Effector memory CD4-positive, alpha-beta T cell (primary cell): ENCODE measurements at regions not wholly inside any gene's neighbourhood (a gene's known extent, or its start where the extent isn't known, plus 50 kb on each side); places are given as distances from the start of the nearest gene placed in this dataset.

ENCODE experiments used
- DNase-seq, 3 donors: peaks; one replicate each; pipeline ENCODE4 v3.0.0-alpha.2; 2020
- H3K27ac ChIP-seq: 2 replicates; pipeline ENCODE4 v1.7.0; 2013; ENCODE audit warnings: mild to moderate bottlenecking, low read length, moderate library complexity; ENCODE audit not compliant: insufficient read depth, poor library complexity, severe bottlenecking
- H3K27me3 ChIP-seq: replicated peaks from 2 replicates; pipeline ENCODE4 v1.7.0; 2013; ENCODE audit warnings: mild to moderate bottlenecking, low read length; ENCODE audit not compliant: insufficient read depth, control insufficient read depth, poor library complexity, severe bottlenecking
- H3K36me3 ChIP-seq: 2 replicates; pipeline ENCODE4 v1.7.0; 2013; ENCODE audit warnings: mild to moderate bottlenecking, low read length, moderate library complexity; ENCODE audit not compliant: control insufficient read depth, insufficient read depth
- H3K4me1 ChIP-seq: 2 replicates; pipeline ENCODE4 v1.7.0; 2013; ENCODE audit warnings: low read length, mild to moderate bottlenecking; ENCODE audit not compliant: control insufficient read depth, insufficient read depth, poor library complexity, severe bottlenecking
- H3K4me3 ChIP-seq: 2 replicates; pipeline ENCODE4 v1.7.0; 2013; ENCODE audit warnings: low read length, low read depth, mild to moderate bottlenecking; ENCODE audit not compliant: insufficient read depth, poor library complexity, severe bottlenecking
- H3K9me3 ChIP-seq: 2 replicates; pipeline ENCODE4 v1.7.0; 2013; ENCODE audit warnings: mild to moderate bottlenecking, low read length, moderate library complexity; ENCODE audit not compliant: control insufficient read depth

DNA sequence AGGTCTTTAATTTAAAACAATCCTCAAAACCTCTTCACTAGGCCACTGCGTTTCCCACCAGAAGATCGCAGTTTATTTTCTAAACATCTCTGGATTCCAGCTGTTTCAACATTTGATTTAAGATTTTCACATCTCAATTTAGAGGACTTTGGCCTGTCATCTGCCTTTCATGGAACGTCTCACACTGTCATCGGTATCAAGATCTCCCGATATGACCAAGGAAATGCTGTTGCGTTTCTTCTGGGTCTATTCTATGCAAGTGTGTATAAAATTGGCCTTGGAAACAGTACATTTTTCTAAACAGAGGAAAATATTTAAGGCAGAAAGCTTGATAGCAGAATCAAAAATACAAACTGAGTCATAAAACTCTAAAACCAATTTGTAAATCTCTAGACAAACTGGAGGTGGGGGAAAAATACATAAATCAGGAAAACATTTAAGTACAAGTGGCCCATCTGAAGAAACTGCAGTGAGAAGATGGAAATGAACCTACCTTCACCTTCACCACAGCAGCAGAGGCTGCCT lies 53.6 kb upstream of the SIMC1 start:
- no peaks in the 10 kb centered on the region for H3K9me3 ChIP-seq
- no peaks in the 10 kb centered on the region for H3K27me3 ChIP-seq
- H3K27ac ChIP-seq = no peak overlapping the region
- no peaks in the 10 kb centered on the region for H3K36me3 ChIP-seq
- no peak for DNase-seq
- H3K4me1 ChIP-seq = no peaks in the 10 kb centered on the region
- H3K4me3 ChIP-seq = no peak overlapping the region

GRCh38 chr5:176185133-176185733 lies 53.0 kb upstream of the SIMC1 start:
- no peaks in the 10 kb centered on the region for H3K27me3 ChIP-seq

DNA sequence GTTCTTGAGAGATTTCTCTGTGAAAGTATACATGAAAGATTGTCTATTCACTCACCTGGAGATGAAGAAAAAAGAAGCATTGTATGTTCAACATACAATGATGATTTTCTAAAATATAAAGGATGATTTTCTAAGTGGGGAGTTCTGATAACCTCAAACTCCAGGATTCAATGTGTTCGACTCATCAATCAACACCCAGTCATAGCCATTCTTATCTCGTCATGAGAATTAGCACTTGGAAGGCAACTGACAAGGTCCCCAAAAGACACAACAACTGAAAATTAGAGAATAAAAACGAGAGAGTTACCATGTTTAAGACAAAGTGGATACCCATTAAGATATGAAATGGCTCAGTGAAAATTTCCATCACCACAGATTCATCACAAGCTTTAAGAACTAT lies 52.1 kb upstream of the SIMC1 start:
- H3K9me3 ChIP-seq = no peaks in the 10 kb centered on the region
- H3K27me3 ChIP-seq = no peaks in the 10 kb centered on the region
- H3K27ac ChIP-seq = no peak overlapping the region
- no peak for DNase-seq
- H3K4me3 ChIP-seq = no peak overlapping the region
- H3K36me3 ChIP-seq = no peaks in the 10 kb centered on the region
- no peaks in the 10 kb centered on the region for H3K4me1 ChIP-seq

More at GRCh38 chr5:176185133-176185733, 53.0 kb upstream of the SIMC1 start:
- Histone ChIP-seq H3K27ac (no peak overlapping the region), H3K4me3 (no peak overlapping the region), H3K36me3 (no peaks in the 10 kb centered on the region), H3K4me1 (no peaks in the 10 kb centered on the region), H3K9me3 (no peaks in the 10 kb centered on the region)
- DNase-seq = no peak

DNA sequence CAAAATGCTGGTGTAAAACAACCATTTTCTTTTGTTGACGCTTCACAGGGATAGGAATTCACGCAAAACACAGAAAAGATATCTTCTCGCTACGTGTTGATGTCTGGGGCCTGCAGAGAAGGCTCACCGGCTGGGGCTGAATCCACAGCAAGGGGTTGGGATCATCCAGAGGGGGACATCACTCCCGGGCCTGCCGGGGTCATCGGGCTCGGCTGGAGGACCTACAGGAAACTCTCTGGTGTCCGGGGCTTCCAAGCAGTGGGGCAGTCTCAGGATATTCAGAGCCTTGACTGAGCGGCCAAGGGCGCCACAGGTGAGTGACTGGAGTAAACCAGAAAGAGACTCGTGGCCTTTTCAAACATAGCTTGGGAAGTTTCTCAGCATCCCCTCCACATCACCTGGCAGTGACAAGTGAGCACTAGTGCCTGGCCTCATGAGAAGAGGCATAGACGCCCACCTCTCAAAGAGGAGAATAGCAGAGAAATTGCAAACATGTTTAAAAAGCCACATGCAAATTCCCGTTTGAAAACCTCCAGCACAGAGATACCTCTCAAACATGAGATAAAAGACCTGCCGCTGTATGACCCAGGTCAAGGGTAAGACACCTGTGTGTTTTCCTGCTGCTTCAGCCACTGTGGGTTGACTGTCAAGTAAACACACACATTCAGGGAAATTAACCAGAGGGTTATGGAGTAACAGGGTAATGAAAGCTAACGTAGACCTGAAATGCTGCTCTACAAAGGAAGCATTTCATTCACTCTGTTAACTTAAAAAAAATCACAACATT lies 50.8 kb upstream of the SIMC1 start:
- Histone ChIP-seq H3K4me1 (no peaks in the 10 kb centered on the region), H3K27ac (no peak overlapping the region), H3K9me3 (no peaks in the 10 kb centered on the region), H3K27me3 (no peaks in the 10 kb centered on the region), H3K36me3 (no peaks in the 10 kb centered on the region), H3K4me3 (no peak overlapping the region)
- no peak for DNase-seq

GRCh38 chr5:176188085-176188484 lies 50.1 kb upstream of the SIMC1 start:
- Histone ChIP-seq H3K4me1 (no peaks in the 10 kb centered on the region), H3K36me3 (no peaks in the 10 kb centered on the region), H3K4me3 (no peak overlapping the region), H3K9me3 (no peaks in the 10 kb centered on the region), H3K27ac (no peak overlapping the region), H3K27me3 (no peaks in the 10 kb centered on the region)
- no peak for DNase-seq
